HG02970 (cell line): ENCODE measurements at regions not wholly inside any gene's neighbourhood (a gene's known extent, or its start where the extent isn't known, plus 50 kb on each side); places are given as distances from the start of the nearest gene placed in this dataset.
"Not testable (repeated sequence)": the region's sequence is repeated elsewhere in the genome, so short reads cannot be mapped to it uniquely, and the experiment has no call there.

Experiments
- ATAC-seq: cut with Tn5 transposase; IDR thresholded peaks from one replicate; pipeline ENCODE4 v1.9.1; 2021; ENCODE audit warnings: mild to moderate bottlenecking, moderate library complexity, moderate number of reproducible peaks; ENCODE audit not compliant: unreplicated experiment, low FRiP score

- no peak for ATAC-seq
Measured at GRCh38 chr7:49434846-49435245, 338.6 kb upstream of the VWC2 start.

GRCh38 chr7:49438281-49438680, 335.2 kb upstream of the VWC2 start:
- no peak for ATAC-seq

GRCh38 chr7:49443515-49443914, 329.9 kb upstream of the VWC2 start:
- ATAC-seq = no peak

- ATAC-seq = no peak
Measured at GRCh38 chr7:49453486-49453885, 320.0 kb upstream of the VWC2 start.

- ATAC-seq = no peak
Measured at GRCh38 chr7:49479441-49479840, 294.0 kb upstream of the VWC2 start.

GRCh38 chr7:49479936-49480544, 293.4 kb upstream of the VWC2 start:
- ATAC-seq = no peak

GRCh38 chr7:49481075-49481474, 292.4 kb upstream of the VWC2 start:
- ATAC-seq = no peak

- ATAC-seq = no peak
Measured at GRCh38 chr7:49483142-49483541, 290.3 kb upstream of the VWC2 start.

- no peak for ATAC-seq
Measured at GRCh38 chr7:49486974-49487829, 286.2 kb upstream of the VWC2 start.

GRCh38 chr7:49487830-49488140, 285.7 kb upstream of the VWC2 start:
- ATAC-seq = no peak

- no peak for ATAC-seq
Measured at GRCh38 chr7:49488573-49488972, 284.9 kb upstream of the VWC2 start.

GRCh38 chr7:49497471-49497870, 276.0 kb upstream of the VWC2 start:
- ATAC-seq = no peak

GRCh38 chr7:49500741-49501140, 272.7 kb upstream of the VWC2 start:
- no peak for ATAC-seq

GRCh38 chr7:49507206-49507605, 266.2 kb upstream of the VWC2 start:
- ATAC-seq = not testable (repeated sequence)

- ATAC-seq = no peak
Measured at GRCh38 chr7:49513911-49514310, 259.5 kb upstream of the VWC2 start.

- ATAC-seq = no peak
Measured at GRCh38 chr7:49520951-49521350, 252.5 kb upstream of the VWC2 start.

GRCh38 chr7:49522111-49522510, 251.3 kb upstream of the VWC2 start:
- ATAC-seq = no peak

GRCh38 chr7:49523870-49524269, 249.6 kb upstream of the VWC2 start:
- no peak for ATAC-seq

GRCh38 chr7:49527182-49527581, 246.3 kb upstream of the VWC2 start:
- ATAC-seq = no peak

GRCh38 chr7:49530481-49530880, 243.0 kb upstream of the VWC2 start:
- no peak for ATAC-seq

- no peak for ATAC-seq
Measured at GRCh38 chr7:49563693-49564378, 209.6 kb upstream of the VWC2 start.

GRCh38 chr7:49564379-49564714, 209.1 kb upstream of the VWC2 start:
- ATAC-seq = peak; percentile 65
